Spleen (tissue), 11 donors: ENCODE measurements at regions not wholly inside any gene's neighbourhood (a gene's known extent, or its start where the extent isn't known, plus 50 kb on each side); places are given as distances from the start of the nearest gene placed in this dataset.

Source experiments
- DNase-seq: peaks from one replicate; pipeline ENCODE4 v3.0.0-alpha.2; 2020
- H3K27ac ChIP-seq, 8 donors: fragments of 200-600 bp; sonication (generic) in 7 of 8; 1 replicate in 4 of 8; 2 replicates in 4 of 8; pipeline versions ENCODE4 v1.5.0 to v1.8.0; 2016 to 2021; ENCODE audit warnings: inconsistent platforms in 4 of 8, mild to moderate bottlenecking in 4 of 8, moderate library complexity in 1 of 8
- H3K27me3 ChIP-seq, 7 donors: fragments of 200-600 bp; sonication (generic) in 6 of 7; replicated peaks in 1 of 7; 1 replicate in 4 of 7; 2 replicates in 3 of 7; pipeline versions ENCODE4 v1.5.0 to v1.8.0; 2016 to 2021; ENCODE audit warnings: inconsistent platforms in 3 of 7, mild to moderate bottlenecking in 1 of 7
- H3K36me3 ChIP-seq, 6 donors: fragments of 200-600 bp; sonication (generic) in 5 of 6; 1 replicate in 4 of 6; 2 replicates in 2 of 6; pipeline versions ENCODE4 v1.5.0 to v1.8.0; 2016 to 2021; ENCODE audit warnings: inconsistent platforms in 2 of 6
- H3K4me1 ChIP-seq, 6 donors: fragments of 200-600 bp; sonication (generic) in 5 of 6; 1 replicate in 3 of 6; 2 replicates in 3 of 6; pipeline versions ENCODE4 v1.5.0 to v1.8.0; 2016 to 2021; ENCODE audit warnings: inconsistent platforms in 3 of 6
- H3K4me3 ChIP-seq, 8 donors: fragments of 200-600 bp; sonication (generic) in 7 of 8; 1 replicate in 4 of 8; 2 replicates in 4 of 8; pipeline versions ENCODE4 v1.5.0 to v1.8.0; 2016 to 2021; ENCODE audit warnings: inconsistent platforms in 4 of 8, mild to moderate bottlenecking in 4 of 8, moderate library complexity in 2 of 8
- H3K9me3 ChIP-seq, 8 donors: fragments of 200-600 bp; sonication (generic) in 7 of 8; 1 replicate in 4 of 8; 2 replicates in 4 of 8; pipeline versions ENCODE4 v1.5.0 to v1.8.0; 2016 to 2021; ENCODE audit warnings: inconsistent platforms in 4 of 8
- CTCF ChIP-seq, 11 experiments: fragments of 200-600 bp in 7 of 11; fragments of 450-650 bp in 4 of 11; sonication (generic) in 4 of 11; IDR thresholded peaks in 8 of 11; conservative IDR thresholded peaks in 3 of 11; 1 replicate in 7 of 11; 2 replicates in 4 of 11; pipeline versions ENCODE4 v1.4.0 to v1.8.0; 2016 to 2021; ENCODE audit warnings: antibody characterized with exemption in 11 of 11, inconsistent platforms in 4 of 11, mild to moderate bottlenecking in 1 of 11
- POLR2A ChIP-seq, 3 donors: fragments of 450-650 bp; IDR thresholded peaks; one replicate each; pipeline ENCODE4 v1.5.1; 2017; ENCODE audit warnings: antibody characterized with exemption in 3 of 3, mild to moderate bottlenecking in 1 of 3
- POLR2AphosphoS5 ChIP-seq, 3 donors: sonication (generic); formaldehyde crosslinking; IDR thresholded peaks; one replicate each; pipeline ENCODE4 v1.5.1; 2017; ENCODE audit warnings: antibody characterized with exemption in 3 of 3
- WGBS, 5 donors: extraction: QIAGEN DNeasy Blood & Tissue Kit in 3 of 5; methylation state at CpG; one replicate each; pipeline versions ENCODE4 v1.1.5 to v1.1.7; 2013 to 2018; 5-methylcytosine and 5-hydroxymethylcytosine counted together
- intact Hi-C: fragments of 100-400 bp; cut with DNase I; formaldehyde crosslinking; loops from one replicate; pipeline ENCODE4 v1.15.0; 2023; ENCODE audit warnings: low total_unique reads
- donor health status: healthy with polysubstance abuse.
- donor health status: DM: no; HTN: no; CAD: no; lungs with moderate emphysema.
- donor health status: DM: no; HTN: no; CAD: no.
- donor health status: Bipolar disorder and iron deficiency.
- donor health status: healthy.
- donor health status: DM: no; HTN: no; CAD: no.
- donor health status: DM: yes; HTN: yes; CAD: no.

GRCh38 chr1:228900886-228901392, 165.7 kb downstream of the RHOU start:
- intact Hi-C loops, result no loop called here
- Histone ChIP-seq H3K9me3 (no peaks in the 10 kb centered on the region), H3K4me1 (peaks cover 0 to 26% (median 4%) of the 10 kb centered on the region in 6 donors), H3K27me3 (no peaks in the 10 kb centered on the region), H3K27ac (no peak overlapping the region), H3K4me3 (no peak overlapping the region), H3K36me3 (no peaks in the 10 kb centered on the region)
- TF ChIP-seq CTCF (IDR thresholded peaks at IDR 0.05 in 8 of 11, conservative IDR thresholded peaks at IDR 0.05 in 3 of 11), result no peak
- no peak for TF ChIP-seq POLR2A (IDR thresholded peaks at IDR 0.05)
- TF ChIP-seq POLR2AphosphoS5 (IDR thresholded peaks at IDR 0.05), result no peak
- WGBS, 5 donors, result 75 to 90% (median 83%) methylated on average over 6 of the region's 6 CpGs
- peak; percentile 21 for DNase-seq

- Histone ChIP-seq H3K36me3 (no peaks in the 10 kb centered on the region), H3K4me1 (peaks cover 0 to 26% (median 4%) of the 10 kb centered on the region in 6 donors), H3K9me3 (no peaks in the 10 kb centered on the region), H3K27me3 (no peaks in the 10 kb centered on the region), H3K4me3 (no peak overlapping the region), H3K27ac (no peak overlapping the region)
- 65 to 94% (median 92%) methylated on average over 5 of the region's 5 CpGs for WGBS, 5 donors
- intact Hi-C loops, result no loop called here
- no peak for TF ChIP-seq CTCF (IDR thresholded peaks at IDR 0.05 in 8 of 11, conservative IDR thresholded peaks at IDR 0.05 in 3 of 11)
- TF ChIP-seq POLR2A (IDR thresholded peaks at IDR 0.05), result no peak
- DNase-seq, result peak; percentile 45
Measured at GRCh38 chr1:228901936-228902681, 166.8 kb downstream of the RHOU start.

- Histone ChIP-seq H3K4me3 (no peak overlapping the region), H3K27me3 (no peaks in the 10 kb centered on the region), H3K36me3 (no peaks in the 10 kb centered on the region), H3K9me3 (no peaks in the 10 kb centered on the region), H3K27ac (no peak overlapping the region), H3K4me1 (peaks cover 0 to 26% (median 4%) of the 10 kb centered on the region in 6 donors)
- TF ChIP-seq CTCF (IDR thresholded peaks at IDR 0.05 in 8 of 11, conservative IDR thresholded peaks at IDR 0.05 in 3 of 11) (no peak), POLR2AphosphoS5 (IDR thresholded peaks at IDR 0.05) (peak in 1 of 3 donors; percentile 15)
- 72 to 90% (median 82%) methylated on average over 13 of the region's 13 CpGs for WGBS, 5 donors
- intact Hi-C loops, result no loop called here
- DNase-seq, result peak; percentile 29
Measured at GRCh38 chr1:228902781-228903433, 167.6 kb downstream of the RHOU start.

- WGBS, 5 donors, result 79 to 90% (median 82%) methylated on average over 8 to 9 of the region's 9 CpGs
- Histone ChIP-seq H3K9me3 (peaks cover 0 to 5% (median 0%) of the 10 kb centered on the region in 8 donors), H3K36me3 (no peaks in the 10 kb centered on the region), H3K4me3 (no peak overlapping the region), H3K4me1 (peaks cover 0 to 20% (median 2%) of the 10 kb centered on the region in 6 donors), H3K27me3 (no peaks in the 10 kb centered on the region), H3K27ac (no peak overlapping the region)
- intact Hi-C loops, result no loop called here
- TF ChIP-seq POLR2A (IDR thresholded peaks at IDR 0.05) (no peak), POLR2AphosphoS5 (IDR thresholded peaks at IDR 0.05) (no peak), CTCF (IDR thresholded peaks at IDR 0.05 in 8 of 11, conservative IDR thresholded peaks at IDR 0.05 in 3 of 11) (no peak)
- DNase-seq, result peak; percentile 27
Measured at GRCh38 chr1:228903434-228904071, 168.3 kb downstream of the RHOU start.
